SK-N-SH (cell line): ENCODE measurements at regions not wholly inside any gene's neighbourhood (a gene's known extent, or its start where the extent isn't known, plus 50 kb on each side); places are given as distances from the start of the nearest gene placed in this dataset.

Experiments
- EP300 ChIP-seq, 2 experiments: IDR thresholded peaks; 2 replicates each; pipeline versions ENCODE4 v1.4.0 to v1.6.1; 2012; ENCODE audit warnings: borderline replicate concordance in 1 of 2, low read depth in 1 of 2, low read length in 1 of 2
- JUND ChIP-seq: IDR thresholded peaks from 2 replicates; pipeline ENCODE4 v1.4.0; 2012
- POLR2AphosphoS5 ChIP-seq: IDR thresholded peaks from 2 replicates; pipeline ENCODE4 v1.6.1; 2012; ENCODE audit warnings: low read depth, low read length
- SMC3 ChIP-seq: IDR thresholded peaks from 2 replicates; pipeline ENCODE4 v1.6.1; 2012; ENCODE audit warnings: low read depth, low read length, improper control_type of control experiment
- TAF1 ChIP-seq: IDR thresholded peaks from 2 replicates; pipeline ENCODE4 v1.6.1; 2012; ENCODE audit warnings: low read depth, mild to moderate bottlenecking, low read length, moderate library complexity, borderline replicate concordance
- YY1 ChIP-seq: IDR thresholded peaks from 2 replicates; pipeline ENCODE4 v1.4.0; 2012; ENCODE audit warnings: low read depth, mild to moderate bottlenecking
- TF ChIP-seq, protein P1 (sequence below): fragments of 200-600 bp; sonication (generic); IDR thresholded peaks from 2 replicates; pipeline ENCODE4 v1.6.1; 2017; ENCODE audit warnings: antibody characterized with exemption, mild to moderate bottlenecking, moderate library complexity

DNA sequence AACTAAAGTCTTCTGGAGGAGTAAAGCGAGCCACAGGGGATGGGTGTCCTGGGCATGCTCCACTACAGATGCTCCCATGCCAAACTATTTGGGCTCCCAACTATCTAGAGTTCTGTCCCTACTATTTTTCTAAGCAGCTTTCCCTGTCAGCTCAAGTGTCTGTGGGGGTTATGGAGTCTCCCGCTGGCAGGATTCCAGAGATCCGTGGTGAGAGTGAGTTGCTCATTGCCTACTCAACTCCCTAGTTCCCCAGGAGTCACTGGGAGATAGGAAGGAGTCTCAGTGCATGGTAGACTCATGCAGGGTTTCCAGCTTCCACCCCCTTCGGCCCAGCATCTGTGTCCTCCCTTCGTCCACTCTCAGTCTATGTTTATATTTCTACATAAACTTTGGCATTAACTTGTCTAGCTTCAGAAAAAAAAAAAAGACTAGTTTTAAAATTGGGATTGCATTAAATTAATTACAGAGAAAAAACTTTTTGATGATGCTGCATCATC, 55.1 kb upstream of the INPP4B start:
- TF ChIP-seq, protein P1, sequence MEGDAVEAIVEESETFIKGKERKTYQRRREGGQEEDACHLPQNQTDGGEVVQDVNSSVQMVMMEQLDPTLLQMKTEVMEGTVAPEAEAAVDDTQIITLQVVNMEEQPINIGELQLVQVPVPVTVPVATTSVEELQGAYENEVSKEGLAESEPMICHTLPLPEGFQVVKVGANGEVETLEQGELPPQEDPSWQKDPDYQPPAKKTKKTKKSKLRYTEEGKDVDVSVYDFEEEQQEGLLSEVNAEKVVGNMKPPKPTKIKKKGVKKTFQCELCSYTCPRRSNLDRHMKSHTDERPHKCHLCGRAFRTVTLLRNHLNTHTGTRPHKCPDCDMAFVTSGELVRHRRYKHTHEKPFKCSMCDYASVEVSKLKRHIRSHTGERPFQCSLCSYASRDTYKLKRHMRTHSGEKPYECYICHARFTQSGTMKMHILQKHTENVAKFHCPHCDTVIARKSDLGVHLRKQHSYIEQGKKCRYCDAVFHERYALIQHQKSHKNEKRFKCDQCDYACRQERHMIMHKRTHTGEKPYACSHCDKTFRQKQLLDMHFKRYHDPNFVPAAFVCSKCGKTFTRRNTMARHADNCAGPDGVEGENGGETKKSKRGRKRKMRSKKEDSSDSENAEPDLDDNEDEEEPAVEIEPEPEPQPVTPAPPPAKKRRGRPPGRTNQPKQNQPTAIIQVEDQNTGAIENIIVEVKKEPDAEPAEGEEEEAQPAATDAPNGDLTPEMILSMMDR = no peak
- TF ChIP-seq YY1 (no peak), SMC3 (no peak), TAF1 (no peak), JUND (no peak), POLR2AphosphoS5 (no peak), EP300 (IDR thresholded peaks at IDR 0.05; ENCODE audit: borderline replicate concordance in 1 of 2, low read depth in 1 of 2, low read length in 1 of 2) (no peak)
